BLaER1 (cell line): ENCODE measurements at regions not wholly inside any gene's neighbourhood (a gene's known extent, or its start where the extent isn't known, plus 50 kb on each side); places are given as distances from the start of the nearest gene placed in this dataset.

ENCODE experiments used
- H3K27ac ChIP-seq: shearing (Covaris generic); formaldehyde crosslinking; 2 replicates; pipeline ENCODE4 v1.8.1; 2022
- H3K27me3 ChIP-seq: shearing (Covaris generic); formaldehyde crosslinking; 2 replicates; pipeline ENCODE4 v1.8.1; 2022
- H3K36me3 ChIP-seq: shearing (Covaris generic); formaldehyde crosslinking; 2 replicates; pipeline ENCODE4 v1.8.1; 2022
- H3K4me1 ChIP-seq: shearing (Covaris generic); formaldehyde crosslinking; 2 replicates; pipeline ENCODE4 v1.8.1; 2022
- H3K4me2 ChIP-seq: shearing (Covaris generic); formaldehyde crosslinking; 2 replicates; pipeline ENCODE4 v1.8.1; 2022
- H3K4me3 ChIP-seq: shearing (Covaris generic); formaldehyde crosslinking; 2 replicates; pipeline ENCODE4 v1.8.1; 2022
- H3K9ac ChIP-seq: shearing (Covaris generic); formaldehyde crosslinking; 2 replicates; pipeline ENCODE4 v1.8.1; 2022
- H3K9me3 ChIP-seq: shearing (Covaris generic); formaldehyde crosslinking; 2 replicates; pipeline ENCODE4 v1.8.1; 2022
- H4K20me1 ChIP-seq: shearing (Covaris generic); formaldehyde crosslinking; 2 replicates; pipeline ENCODE4 v1.8.1; 2022
- Cebpa-rat ChIP-seq: shearing (Covaris generic); IDR thresholded peaks from 2 replicates; pipeline ENCODE4 v1.8.1; 2022

DNA sequence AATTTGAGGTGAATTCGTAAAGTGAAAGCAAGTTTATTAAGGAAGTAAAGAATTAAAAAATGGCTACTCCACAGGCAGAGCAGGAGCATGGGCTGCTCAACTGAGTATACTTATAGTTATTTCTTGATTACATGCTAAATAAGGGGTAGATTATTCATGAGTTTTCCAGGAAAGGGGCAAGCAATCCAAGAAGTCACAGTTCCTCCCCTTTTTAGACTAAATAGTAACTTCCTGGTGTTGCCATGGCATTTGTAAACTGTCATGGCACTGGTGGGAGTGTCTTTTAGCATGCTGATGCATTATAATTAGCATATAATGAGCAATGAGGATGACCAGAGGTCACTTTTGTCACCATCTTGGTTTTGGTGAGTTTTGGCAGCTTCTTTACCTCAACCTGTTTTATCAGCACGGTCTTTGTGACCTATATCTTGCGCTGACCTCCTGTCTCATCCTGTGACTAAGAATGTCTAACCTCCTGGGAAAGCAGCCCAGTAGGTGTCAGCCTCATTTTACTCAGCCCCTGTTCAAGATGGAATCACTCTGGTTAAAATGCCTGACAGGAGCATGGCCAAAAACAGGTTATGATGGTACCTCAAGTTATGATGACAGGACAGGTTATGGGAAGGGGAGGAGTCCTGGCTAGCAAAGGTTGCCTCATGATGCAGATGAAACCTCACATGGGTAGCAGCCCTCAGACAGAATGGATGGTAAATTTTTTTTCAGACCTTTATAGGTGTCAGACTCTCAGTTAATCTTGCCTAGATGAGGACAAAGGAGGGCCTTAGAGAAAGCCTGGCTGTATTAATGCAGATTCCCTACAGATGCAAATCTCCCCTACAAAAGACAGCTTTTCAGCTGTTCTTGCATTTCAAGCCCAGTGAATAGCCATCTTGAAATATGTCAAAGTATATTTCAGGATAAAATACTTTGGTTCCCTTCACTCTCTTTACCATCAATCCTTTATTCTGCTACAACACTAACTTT lies 49.7 kb downstream of the SIPA1L2 start:
- no peaks in the 10 kb centered on the region for H3K27me3 ChIP-seq
- no peak overlapping the region for H3K4me3 ChIP-seq
- TF ChIP-seq Cebpa-rat, result no peak
- H4K20me1 ChIP-seq, result no peaks in the 10 kb centered on the region
- H3K4me1 ChIP-seq, result peaks cover 35% of the 10 kb centered on the region
- peak overlapping the region; percentile 68 for H3K4me2 ChIP-seq
- H3K36me3 ChIP-seq, result no peaks in the 10 kb centered on the region
- no peak overlapping the region for H3K9ac ChIP-seq
- peaks cover 9% of the 10 kb centered on the region; the same call in 1 of the 2 replicates for H3K9me3 ChIP-seq
- H3K27ac ChIP-seq, result peak overlapping the region; percentile 58

DNA sequence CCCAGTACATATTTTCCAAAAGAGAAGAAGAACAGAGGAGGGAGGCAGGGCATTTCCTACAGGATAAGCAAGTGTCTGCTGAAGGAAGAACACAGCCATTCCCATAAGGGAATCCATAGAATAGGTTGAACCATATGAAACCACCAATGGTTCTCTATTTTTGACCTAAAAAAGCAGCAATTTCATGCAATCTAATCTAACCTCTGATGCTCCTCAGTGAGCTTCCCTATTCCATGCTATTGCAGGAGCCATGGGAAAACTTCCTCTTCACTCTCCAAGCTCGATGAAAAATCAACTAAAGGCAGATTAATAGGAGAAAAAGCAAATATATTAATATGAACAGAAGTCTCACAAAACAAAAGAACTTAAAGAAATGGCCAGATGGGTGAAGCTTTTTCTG lies 50.5 kb downstream of the SIPA1L2 start:
- no peak overlapping the region for H3K9ac ChIP-seq
- no peak for TF ChIP-seq Cebpa-rat
- no peaks in the 10 kb centered on the region for H3K36me3 ChIP-seq
- peaks cover 9% of the 10 kb centered on the region; the same call in 1 of the 2 replicates for H3K9me3 ChIP-seq
- no peaks in the 10 kb centered on the region for H4K20me1 ChIP-seq
- H3K4me2 ChIP-seq, result peak overlapping the region; percentile 68
- peak overlapping the region; percentile 58 for H3K27ac ChIP-seq
- H3K4me3 ChIP-seq, result no peak overlapping the region
- H3K27me3 ChIP-seq, result no peaks in the 10 kb centered on the region
- peaks cover 35% of the 10 kb centered on the region for H3K4me1 ChIP-seq

DNA sequence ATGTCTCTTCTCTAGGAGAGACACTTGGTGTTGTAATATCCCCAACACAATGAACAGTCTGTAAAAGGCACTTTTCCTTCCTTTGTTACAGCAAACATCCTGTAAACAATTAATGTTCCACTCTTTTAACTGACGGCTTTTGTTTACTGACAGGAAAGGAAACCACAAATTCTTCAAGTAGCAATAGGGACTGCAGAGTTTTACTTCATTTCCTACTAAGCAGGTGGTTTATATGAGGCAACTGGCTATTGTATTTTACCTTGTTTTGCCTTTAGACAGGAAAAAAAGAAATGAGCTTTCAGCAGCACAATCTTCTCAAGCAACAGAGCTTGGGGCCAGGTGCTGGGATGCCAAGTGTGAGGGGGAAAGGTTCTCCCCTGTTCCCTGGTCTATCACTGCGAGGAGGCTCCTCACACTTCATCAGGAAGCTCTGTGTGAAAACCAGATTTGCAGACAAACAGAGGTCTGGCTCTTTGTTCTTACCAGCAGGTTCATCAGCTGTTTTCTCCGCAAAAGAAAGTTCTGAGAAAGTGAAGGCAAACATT lies 51.2 kb downstream of the SIPA1L2 start:
- H4K20me1 ChIP-seq, result no peaks in the 10 kb centered on the region
- peak overlapping the region; percentile 68 for H3K4me2 ChIP-seq
- peaks cover 9% of the 10 kb centered on the region; the same call in 1 of the 2 replicates for H3K9me3 ChIP-seq
- H3K9ac ChIP-seq, result peak overlapping the region; percentile 26; the same call in 1 of the 2 replicates
- TF ChIP-seq Cebpa-rat, result no peak
- H3K27ac ChIP-seq, result peak overlapping the region; percentile 58
- H3K27me3 ChIP-seq, result no peaks in the 10 kb centered on the region
- H3K4me3 ChIP-seq, result no peak overlapping the region
- no peaks in the 10 kb centered on the region for H3K36me3 ChIP-seq
- peaks cover 35% of the 10 kb centered on the region for H3K4me1 ChIP-seq

DNA sequence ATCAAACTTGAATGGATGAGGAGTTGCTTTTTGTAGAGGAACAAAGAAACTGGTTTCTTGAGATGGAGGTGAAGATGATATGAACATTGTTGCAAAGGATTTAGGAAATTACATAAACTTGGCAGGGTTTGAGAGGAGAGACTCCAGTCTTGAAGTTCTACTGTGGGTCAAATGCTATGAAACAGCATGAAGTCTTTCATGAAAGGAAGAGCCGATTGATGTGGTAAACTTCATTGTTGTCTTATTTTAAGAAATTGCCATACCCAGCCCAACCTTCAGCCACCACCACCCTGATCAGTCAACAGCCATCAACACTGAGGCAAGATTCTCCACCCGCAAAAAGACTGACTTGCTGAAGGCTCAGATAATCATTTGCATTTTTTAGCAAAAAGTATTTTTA lies 52.2 kb downstream of the SIPA1L2 start:
- Histone ChIP-seq H3K4me3 (no peak overlapping the region), H3K27me3 (no peaks in the 10 kb centered on the region), H3K36me3 (no peaks in the 10 kb centered on the region), H3K4me1 (peaks cover 35% of the 10 kb centered on the region), H3K9me3 (peaks cover 9% of the 10 kb centered on the region; the same call in 1 of the 2 replicates), H3K9ac (no peak overlapping the region), H3K4me2 (peak overlapping the region; percentile 68), H4K20me1 (no peaks in the 10 kb centered on the region), H3K27ac (peak overlapping the region; percentile 58; the same call in 1 of the 2 replicates)
- no peak for TF ChIP-seq Cebpa-rat

DNA sequence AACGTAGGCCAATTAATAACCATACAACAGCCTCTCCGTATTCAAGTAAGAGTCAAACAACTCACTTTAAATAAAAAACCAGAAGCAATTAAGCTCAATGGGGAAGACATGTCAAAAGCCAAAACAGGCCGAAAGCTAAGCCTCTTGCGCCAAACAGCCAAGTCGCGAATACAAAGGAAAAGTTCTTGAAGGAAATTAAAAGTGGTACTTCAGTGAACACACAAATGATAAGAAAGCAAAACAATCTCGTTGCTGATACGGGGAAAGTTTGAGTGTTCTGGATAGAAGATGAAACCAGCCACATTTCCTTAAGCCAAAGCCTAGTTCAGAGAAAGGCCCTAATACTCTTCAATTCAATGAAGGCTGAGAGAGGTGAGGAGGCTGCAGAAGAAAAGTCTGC lies 53.4 kb downstream of the SIPA1L2 start:
- H3K9me3 ChIP-seq, result peaks cover 9% of the 10 kb centered on the region; the same call in 1 of the 2 replicates
- H3K4me2 ChIP-seq, result no peak overlapping the region
- peaks cover 38% of the 10 kb centered on the region for H3K4me1 ChIP-seq
- no peak overlapping the region for H3K9ac ChIP-seq
- no peaks in the 10 kb centered on the region for H4K20me1 ChIP-seq
- H3K27ac ChIP-seq, result no peak overlapping the region
- no peaks in the 10 kb centered on the region for H3K36me3 ChIP-seq
- TF ChIP-seq Cebpa-rat, result no peak
- H3K27me3 ChIP-seq, result no peaks in the 10 kb centered on the region
- no peak overlapping the region for H3K4me3 ChIP-seq

DNA sequence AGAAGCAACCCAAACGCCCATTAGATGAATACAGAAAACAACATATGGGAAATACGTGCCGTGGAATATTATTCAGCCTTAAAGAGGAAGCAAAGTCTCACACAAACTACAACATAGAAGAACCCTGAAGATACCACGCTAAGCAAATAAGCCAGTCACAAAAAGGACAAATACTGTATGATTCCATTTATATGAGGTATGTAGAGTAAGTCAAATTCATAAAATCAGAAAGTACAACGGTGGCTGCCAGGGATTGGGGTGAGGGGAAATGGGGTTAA lies 54.2 kb downstream of the SIPA1L2 start:
- peaks cover 42% of the 10 kb centered on the region for H3K4me1 ChIP-seq
- H3K9me3 ChIP-seq, result peaks cover 9% of the 10 kb centered on the region; the same call in 1 of the 2 replicates
- no peak overlapping the region for H3K9ac ChIP-seq
- H3K27ac ChIP-seq, result no peak overlapping the region
- no peak overlapping the region for H3K4me2 ChIP-seq
- H3K36me3 ChIP-seq, result no peaks in the 10 kb centered on the region
- TF ChIP-seq Cebpa-rat, result no peak
- no peak overlapping the region for H3K4me3 ChIP-seq
- H4K20me1 ChIP-seq, result no peaks in the 10 kb centered on the region
- H3K27me3 ChIP-seq, result no peaks in the 10 kb centered on the region

DNA sequence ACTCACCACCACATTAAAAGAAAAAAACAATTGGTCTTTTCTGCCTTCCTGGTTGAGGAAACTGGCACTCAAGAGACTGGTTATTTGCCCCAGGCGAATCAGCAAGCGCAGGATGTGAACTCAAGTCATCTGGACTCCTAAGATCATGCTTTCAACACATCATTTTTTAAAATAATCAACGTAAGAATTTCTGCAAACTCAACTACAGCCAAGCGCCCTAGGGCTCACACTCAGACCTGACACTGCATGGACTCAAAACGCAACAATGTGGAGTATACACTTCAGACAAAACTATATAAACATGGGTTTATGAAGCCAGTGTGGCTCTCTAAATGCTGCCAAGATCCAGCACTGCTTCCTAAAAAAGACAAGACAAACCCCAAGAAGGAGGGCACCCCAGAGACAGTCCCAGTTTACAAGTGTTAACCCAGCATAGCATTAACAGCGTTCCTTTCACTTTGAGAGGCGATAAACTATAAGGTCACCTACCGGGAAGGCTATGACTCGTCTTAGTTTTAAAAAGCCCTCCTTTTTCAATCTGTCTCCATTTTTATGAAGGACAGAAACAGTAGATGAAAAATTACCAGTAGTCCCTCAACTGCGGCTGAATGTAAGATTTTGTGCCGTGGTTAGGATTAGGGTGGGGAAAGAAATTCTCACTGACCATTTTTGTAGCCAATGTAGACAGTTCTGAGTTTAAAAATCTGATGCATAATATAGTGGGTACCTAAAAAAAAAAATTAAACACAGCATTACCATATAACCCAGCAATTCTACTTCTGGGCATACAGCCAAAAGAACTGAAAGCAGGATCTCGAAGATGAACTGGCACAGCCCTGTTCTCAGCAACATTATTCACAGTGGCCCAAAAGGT lies 54.8 kb downstream of the SIPA1L2 start:
- Histone ChIP-seq H3K36me3 (no peaks in the 10 kb centered on the region), H3K4me3 (no peak overlapping the region), H3K27me3 (no peaks in the 10 kb centered on the region), H3K9me3 (peaks cover 9% of the 10 kb centered on the region; the same call in 1 of the 2 replicates), H3K27ac (no peak overlapping the region), H4K20me1 (no peaks in the 10 kb centered on the region), H3K4me2 (no peak overlapping the region), H3K4me1 (peaks cover 41% of the 10 kb centered on the region), H3K9ac (no peak overlapping the region)
- no peak for TF ChIP-seq Cebpa-rat

DNA sequence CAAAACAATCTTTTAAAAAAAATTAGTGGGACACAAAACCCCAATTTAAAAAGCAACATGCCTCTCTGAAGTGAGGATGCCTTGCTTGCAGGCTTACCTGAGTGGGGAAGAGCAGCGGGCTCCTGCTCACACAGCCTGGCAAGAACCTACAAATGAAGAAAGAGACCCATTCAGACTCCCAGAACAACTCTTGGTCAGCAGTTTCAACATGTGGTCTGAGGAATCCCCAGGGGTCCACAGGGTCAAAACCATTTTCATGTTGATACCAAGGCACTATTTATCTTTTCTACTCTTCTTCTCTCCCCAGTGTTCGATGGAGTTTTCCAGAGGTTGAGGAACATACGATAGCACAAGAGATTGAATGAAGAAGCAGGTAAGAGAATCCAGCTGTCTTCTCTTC lies 55.9 kb downstream of the SIPA1L2 start:
- Histone ChIP-seq H3K4me2 (no peak overlapping the region), H3K27ac (no peak overlapping the region), H4K20me1 (no peaks in the 10 kb centered on the region), H3K9me3 (peaks cover 9% of the 10 kb centered on the region; the same call in 1 of the 2 replicates), H3K27me3 (no peaks in the 10 kb centered on the region), H3K4me3 (no peak overlapping the region), H3K4me1 (peaks cover 30% of the 10 kb centered on the region), H3K36me3 (no peaks in the 10 kb centered on the region), H3K9ac (no peak overlapping the region)
- TF ChIP-seq Cebpa-rat, result no peak

DNA sequence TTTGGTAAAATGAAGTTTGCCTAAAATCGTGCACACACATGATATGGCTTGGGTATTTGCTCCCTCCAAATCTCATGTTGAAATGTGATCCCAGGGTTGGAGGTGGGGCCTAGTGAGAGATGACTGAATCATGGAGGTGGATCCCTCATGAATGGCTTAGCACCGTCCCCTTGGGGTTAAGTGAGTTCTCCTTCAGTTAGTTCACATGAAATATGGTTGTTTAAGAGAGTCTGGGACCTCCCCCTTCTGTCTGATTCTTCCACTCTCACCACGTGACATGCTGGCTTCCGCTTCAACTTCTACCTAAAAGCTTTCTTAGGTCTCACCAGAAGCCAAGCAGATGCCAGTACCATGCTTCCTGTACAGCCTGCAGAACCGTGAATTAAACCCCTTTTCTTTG lies 58.4 kb downstream of the SIPA1L2 start:
- Histone ChIP-seq H3K9ac (no peak overlapping the region), H3K4me1 (peaks cover 6% of the 10 kb centered on the region), H3K36me3 (no peaks in the 10 kb centered on the region), H3K27me3 (no peaks in the 10 kb centered on the region), H3K9me3 (peaks cover 9% of the 10 kb centered on the region; the same call in 1 of the 2 replicates), H3K4me2 (peak overlapping the region; percentile 22; the same call in 1 of the 2 replicates), H4K20me1 (no peaks in the 10 kb centered on the region), H3K4me3 (no peak overlapping the region), H3K27ac (no peak overlapping the region)
- TF ChIP-seq Cebpa-rat, result no peak
